ENCODE measurements at regions not wholly inside any gene's neighbourhood (a gene's known extent, or its start where the extent isn't known, plus 50 kb on each side); places are given as distances from the start of the nearest gene placed in this dataset.
"Not testable (repeated sequence)": the region's sequence is repeated elsewhere in the genome, so short reads cannot be mapped to it uniquely, and the experiment has no call there.

DNA sequence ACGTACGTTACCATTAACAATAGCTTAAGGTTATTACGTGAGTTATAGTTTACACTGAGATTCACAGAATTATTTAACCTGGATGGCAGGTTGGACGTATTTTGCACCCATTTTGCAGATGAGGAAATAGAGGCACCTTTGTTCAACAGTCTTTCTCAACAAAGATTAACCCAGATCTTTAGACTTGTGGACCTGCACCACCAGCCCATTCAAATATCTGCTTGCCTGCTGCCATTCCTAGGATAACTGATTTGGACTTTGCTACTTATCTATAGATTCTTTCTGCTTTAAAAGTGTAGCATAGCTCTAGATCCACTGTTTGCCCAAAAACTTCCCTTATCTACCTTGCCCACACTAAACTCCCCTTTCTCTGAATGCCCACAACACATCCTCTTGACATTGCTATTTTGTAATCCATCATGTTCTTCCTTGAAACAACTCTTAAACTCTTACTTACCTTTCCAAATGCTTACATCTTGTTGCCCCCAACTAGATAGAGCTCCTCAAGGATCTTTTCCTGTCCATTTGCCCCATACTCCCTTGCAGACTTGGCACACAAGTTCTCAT, 56.4 kb upstream of the TNFAIP3 start:
- no peak for DNase-seq

DNA sequence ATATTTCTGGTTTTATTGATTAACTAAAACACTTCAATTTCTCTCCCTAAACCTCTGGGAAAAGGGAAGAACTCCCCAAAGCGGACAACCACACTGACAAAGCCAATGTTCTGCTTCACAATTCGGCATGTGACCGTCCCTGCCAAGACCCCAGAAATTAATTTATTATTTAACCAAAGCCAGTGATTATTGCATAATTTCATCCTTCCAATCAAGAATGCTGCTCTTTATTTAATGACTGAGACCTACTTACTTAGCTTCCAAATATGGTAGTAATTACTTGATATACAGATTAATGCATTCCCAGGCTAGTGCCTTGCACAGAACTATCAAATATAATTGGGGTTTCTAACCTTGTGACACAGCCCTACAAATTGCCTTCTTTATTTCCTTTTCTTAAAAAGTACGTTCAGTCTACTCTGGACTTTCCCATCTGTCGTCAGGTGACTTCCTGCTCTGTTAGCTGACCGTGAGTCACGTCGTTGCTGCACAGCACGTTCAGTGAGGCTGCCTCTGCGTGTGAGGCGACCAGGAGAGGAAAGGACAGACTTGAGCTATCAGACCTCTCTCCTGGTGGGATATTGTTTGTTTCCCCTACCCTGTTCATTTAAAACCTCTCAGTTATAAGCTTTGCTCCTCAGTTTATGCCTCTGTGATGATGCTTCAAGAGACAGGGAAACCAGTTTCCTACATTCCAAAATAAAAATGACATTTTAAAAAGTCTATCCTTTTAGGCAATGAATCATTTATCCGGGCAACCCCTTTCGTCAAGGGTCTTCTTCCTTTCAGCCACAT, 55.7 kb upstream of the TNFAIP3 start:
- DNase-seq: peak; percentile 81

DNA sequence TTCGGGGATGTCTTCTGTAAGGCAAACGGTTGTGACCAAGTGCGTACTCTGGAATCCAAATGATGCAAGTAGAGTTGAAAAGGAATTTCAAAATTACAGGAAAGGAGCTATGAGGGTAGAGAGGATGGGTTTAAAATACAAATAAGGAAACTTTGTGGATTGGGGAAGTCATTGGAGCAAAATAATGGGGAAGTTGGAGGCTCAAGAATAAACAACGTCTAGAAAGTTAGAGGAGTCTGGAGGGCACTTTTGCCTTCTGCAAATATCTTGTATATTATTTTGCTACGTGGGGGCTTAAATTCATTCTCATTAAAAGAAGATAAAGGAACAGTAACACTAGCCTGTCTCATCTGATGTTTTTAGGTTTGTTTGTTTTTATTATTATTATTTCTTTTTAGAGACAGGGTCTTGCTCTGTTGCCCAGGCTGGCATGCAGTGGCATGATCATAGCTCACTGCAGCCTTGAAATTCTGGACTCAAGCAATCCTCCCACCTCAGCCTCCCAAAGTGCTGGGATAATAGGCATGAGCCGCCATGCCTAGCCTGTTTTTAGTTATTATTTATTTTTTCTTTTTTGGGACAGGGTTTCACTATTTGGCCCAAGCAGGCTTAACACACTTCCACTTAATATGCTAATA, 55.0 kb upstream of the TNFAIP3 start:
- no peak for DNase-seq

DNA sequence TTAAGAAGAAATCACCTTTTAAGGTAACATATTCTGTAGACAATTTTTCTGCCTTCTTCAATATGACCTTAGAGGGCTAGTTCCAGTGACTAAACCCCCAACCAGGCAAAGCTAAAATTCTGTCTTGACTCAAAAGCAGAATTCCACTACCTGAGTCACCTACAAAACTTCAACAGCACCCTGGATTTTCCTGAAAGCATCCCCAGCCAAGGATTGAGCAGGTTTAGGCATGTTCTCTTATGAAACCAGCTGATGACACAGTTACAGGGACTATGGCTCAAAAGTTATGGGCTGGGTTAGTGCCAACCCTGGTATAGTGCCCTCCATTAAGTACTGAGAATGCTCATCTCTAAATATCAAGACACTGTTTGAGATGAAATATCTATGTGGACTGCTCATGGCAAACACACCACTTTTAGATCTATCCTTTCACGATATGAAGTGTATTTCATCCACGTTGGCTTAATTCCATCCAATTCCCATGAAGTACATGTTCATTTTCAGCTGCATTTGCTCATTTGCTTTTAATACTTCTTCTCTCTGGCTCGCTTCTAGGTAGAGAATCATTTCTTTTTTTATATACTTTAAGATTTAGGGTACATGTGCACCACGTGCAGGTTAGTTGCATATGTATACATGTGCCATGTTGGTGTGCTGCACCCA, 53.6 kb upstream of the TNFAIP3 start:
- DNase-seq: no peak

DNA sequence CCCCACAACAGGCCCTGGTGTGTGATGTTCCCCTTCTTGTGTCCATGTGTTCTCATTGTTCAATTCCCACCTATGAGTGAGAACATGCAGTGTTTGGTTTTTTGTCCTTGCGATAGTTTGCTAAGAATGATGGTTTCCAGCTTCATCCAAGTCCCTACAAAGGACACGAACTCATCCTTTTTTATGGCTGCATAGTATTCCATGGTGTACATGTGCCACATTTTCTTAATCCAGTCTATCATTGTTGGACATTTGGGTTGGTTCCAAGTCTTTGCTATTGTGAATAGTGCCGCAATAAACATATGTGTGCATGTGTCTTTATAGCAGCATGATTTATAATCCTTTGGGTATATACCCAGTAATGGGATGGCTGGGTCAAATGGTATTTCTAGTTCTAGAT, 53.0 kb upstream of the TNFAIP3 start:
- DNase-seq: not testable (repeated sequence)

DNA sequence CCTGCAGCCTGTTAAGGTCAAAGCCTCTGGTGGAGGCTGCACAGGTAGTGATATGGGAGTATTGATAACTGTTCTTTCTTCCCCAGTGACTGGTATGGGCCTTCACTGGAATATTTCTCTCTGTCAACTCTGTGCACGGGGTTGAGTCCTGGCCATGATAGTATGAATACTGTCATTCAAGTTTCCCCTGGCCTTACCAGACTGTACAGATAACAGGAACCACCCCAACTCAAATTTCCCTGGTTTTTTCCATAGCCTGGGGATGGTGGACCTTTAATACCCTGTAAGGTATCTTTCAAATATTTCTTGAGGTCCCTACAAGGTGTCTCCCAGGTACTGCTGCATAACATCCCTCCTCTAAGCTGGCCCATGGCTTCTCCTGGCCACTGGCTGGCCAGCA, 51.4 kb upstream of the TNFAIP3 start:
- no peak for DNase-seq

DNA sequence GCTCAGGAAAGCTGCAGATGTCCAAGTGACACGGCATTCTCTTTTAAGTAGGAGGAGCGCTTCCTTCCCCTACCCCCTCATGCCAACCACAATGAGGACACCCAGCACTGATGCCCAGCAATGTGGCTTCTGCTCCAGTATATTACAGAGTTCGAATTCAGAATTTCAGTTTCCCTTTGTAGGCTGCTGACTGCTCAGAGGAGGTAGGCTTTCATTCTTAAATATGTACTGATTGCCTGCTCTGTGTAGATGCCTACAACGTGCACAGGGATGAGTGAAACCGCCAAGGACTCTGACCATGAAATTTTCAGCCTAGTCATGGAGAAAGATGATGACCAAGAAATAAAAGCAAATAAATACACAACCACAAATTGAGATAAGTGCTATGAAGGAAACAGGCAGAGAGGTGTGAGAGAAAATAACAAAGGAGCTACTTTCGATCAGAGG, 50.9 kb upstream of the TNFAIP3 start:
- DNase-seq: no peak

DNA sequence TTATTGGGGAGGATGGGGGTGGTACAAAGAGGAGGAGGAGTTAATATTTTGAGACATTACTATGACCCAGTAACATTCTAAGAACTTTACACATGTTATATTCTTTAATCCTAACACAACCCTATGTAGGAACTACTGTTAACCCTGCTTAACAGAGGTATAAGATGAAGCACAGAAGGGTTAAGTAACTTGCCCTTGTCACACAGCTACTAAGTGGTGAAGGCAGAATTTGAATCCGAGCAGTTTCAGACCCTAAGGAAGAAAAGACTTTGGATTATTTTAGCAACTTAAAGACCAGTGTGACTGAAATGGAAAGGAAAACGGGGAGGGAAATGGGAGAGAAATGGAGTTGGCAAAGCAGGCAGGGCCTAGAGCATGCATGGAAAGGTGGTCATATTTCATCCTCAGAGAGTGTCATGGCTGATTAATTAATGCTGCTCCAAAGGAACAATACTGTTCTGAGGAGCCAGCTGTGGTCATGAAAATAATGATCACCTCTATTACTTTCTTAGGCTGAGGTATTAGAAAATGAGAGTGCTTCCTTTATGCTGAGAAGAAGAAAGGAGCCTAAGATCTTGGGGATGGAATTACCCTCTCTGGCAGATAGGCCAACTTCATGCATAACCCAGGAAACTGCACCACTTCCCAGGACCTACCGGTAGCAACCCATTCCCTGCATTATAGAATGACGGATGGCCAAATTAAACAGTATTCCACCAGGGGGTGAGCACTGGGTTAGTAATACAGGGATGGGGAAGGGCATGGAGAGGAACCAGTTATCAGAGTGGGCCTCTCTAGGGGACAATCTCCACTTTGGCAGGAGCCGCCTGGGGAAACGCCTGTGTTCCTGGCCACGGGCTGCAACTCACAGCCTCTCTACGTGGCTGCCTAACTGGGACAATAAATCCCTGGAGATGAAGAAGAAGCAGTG, 50.1 kb upstream of the TNFAIP3 start:
- no peak for DNase-seq

Data from activated CD8-positive, alpha-beta memory T cell treated with anti-CD3 and anti-CD28 coated beads for 24 hours (primary cell).